HG03460 (cell line): ENCODE measurements at regions not wholly inside any gene's neighbourhood (a gene's known extent, or its start where the extent isn't known, plus 50 kb on each side); places are given as distances from the start of the nearest gene placed in this dataset.

Experiments used
- ATAC-seq: cut with Tn5 transposase; IDR thresholded peaks from one replicate; pipeline ENCODE4 v1.9.1; 2021; ENCODE audit not compliant: unreplicated experiment

- no peak for ATAC-seq
Observed at GRCh38 chr11:110939471-110939870, 227.2 kb upstream of the ARHGAP20 start.

DNA sequence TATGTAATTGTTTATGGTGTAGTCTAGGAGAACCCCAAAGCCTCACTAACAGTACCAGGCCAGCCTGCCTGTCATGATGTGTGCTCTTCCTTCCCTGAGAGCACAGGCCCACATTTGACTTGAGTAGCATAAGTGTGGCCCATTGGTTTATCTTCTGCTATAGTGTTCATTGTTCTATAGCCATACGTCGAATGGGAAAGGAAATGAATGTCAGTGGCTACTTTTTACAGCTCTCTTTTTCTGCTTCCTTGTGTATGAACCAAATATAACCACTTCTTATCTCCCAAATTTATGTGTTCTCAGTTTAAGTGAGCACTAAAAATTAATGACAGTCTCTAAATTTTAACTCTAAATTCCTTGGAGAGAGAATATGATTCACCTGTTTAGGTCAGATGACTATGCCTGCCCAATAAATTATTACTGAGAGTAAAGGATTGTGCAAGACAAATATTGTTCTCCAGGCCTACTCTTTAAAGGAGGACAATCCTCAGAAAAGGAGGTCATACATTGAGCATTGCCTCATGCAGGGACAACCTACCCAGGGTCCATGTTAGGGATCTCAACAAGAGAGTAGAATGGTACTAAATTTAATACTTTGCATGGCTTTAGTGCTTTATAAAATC lies 222.9 kb upstream of the ARHGAP20 start:
- ATAC-seq, result no peak

DNA sequence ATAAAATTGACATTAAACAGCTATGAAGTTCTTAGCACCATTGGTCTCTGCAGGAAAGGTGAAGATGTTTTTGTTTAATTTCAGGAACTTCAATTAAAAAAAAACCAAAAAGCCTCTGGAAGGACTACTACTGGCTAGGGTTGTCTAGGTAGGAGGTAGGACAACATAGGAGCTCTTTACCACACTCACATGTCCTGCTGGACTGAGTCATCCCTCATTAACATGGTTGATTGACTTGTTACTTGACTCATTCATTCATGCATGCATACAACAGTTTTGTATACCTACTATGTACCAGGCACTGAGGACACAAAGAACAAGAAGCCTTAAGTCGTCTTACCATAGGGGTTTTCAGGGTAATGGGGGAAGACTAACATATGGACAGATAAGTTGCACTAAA lies 216.9 kb upstream of the ARHGAP20 start:
- ATAC-seq, result no peak

GRCh38 chr11:110928391-110928790 lies 216.2 kb upstream of the ARHGAP20 start:
- ATAC-seq, result no peak

DNA sequence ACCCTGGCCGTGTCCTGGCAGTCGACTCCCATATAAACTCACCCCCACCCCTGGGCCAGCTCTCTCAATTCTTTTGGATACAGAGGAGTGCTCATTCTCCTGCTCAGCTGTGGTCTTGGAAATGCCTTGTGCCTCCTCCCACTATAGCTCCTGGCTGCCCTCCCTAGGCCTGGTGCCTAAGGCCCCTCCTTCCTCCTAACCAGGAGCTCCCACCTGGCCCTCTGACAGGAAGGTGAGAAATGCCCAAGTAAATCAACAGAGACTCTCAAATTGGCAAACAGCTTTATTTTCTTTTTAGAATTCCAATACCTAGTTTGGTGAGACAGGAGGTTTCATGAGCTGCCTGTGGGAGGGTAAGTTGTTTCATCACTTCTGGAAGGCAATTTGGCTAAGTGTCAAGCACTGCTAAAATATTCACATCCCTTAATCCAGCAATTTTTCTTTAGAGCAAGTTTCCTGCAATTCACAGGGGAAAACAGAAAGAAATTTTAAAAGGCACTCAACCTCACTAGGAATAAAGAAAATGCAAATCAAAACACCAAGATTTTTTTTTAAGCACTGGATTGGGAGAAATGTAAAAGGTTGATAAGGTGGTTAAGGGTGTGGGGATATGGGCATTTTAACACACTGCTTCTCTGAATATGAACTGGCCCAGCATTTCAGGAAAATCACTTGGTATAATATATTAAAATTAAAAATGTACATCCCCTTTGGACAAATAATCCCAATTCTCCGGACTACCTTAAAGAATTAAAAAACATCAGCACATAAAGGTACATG lies 209.7 kb upstream of the ARHGAP20 start:
- ATAC-seq, result no peak

GRCh38 chr11:110919241-110919922 lies 207.1 kb upstream of the ARHGAP20 start:
- ATAC-seq, result peak; percentile 75

- no peak for ATAC-seq
Observed at GRCh38 chr11:110918351-110918750, 206.1 kb upstream of the ARHGAP20 start.

DNA sequence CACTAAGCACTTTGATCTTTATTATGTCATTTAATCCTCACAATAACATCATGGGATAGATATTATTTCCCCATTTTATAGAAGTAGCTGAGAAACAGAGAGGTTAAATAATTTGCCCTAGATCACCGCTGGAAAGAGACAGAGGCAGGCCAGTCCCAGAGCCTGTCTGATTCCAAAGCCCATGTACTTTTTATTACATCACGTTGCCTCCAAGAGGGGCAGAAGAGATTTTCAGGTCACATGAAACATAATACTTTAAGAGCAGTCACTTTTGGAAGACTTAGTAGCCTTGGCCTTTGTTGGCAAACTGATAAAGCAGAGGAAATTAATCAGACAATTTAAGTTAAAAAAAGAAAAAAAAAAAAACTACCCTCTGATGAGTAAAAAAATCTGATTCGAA lies 200.2 kb upstream of the ARHGAP20 start:
- no peak for ATAC-seq

DNA sequence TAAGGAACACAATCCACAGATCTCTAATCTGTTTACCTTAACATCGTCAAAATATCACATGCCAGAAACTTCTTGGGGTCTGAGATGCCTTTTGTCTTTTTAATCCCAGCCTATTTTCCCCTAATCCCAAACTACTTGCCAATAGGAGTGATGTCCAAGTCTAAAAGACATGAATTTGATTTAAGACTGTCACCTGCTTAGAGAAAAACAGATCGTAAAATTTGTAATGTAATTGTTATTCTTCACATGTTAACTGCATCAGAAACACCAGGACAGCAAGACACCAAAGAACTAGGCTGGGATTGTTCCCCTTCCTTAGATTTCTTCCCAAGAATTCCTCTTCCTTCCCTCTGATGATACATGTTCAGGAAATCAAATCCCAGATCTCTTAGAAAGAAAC lies 198.1 kb upstream of the ARHGAP20 start:
- no peak for ATAC-seq

DNA sequence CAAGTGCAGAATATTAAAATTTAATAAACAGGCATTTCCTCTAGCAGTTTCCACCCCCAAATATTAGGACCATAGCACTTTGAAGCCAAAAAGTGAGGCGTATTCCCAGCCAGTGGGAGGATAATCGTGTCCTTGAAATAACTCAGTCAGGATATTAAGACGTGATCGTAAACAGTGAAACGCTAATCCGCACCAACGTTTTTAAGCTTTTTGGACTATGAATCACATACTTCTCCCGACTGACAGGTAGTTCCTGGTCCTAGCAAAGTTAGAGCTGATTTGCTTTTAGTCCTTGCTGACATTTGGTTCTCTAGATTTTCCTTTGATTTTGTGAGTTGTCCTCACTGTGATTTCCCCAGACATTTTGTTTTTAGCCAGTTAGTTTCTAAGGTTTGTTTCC lies 197.1 kb upstream of the ARHGAP20 start:
- ATAC-seq, result no peak

GRCh38 chr11:110908401-110909105 lies 196.3 kb upstream of the ARHGAP20 start:
- no peak for ATAC-seq

- ATAC-seq, result peak; percentile 60
Observed at GRCh38 chr11:110907629-110908028, 195.4 kb upstream of the ARHGAP20 start.

DNA sequence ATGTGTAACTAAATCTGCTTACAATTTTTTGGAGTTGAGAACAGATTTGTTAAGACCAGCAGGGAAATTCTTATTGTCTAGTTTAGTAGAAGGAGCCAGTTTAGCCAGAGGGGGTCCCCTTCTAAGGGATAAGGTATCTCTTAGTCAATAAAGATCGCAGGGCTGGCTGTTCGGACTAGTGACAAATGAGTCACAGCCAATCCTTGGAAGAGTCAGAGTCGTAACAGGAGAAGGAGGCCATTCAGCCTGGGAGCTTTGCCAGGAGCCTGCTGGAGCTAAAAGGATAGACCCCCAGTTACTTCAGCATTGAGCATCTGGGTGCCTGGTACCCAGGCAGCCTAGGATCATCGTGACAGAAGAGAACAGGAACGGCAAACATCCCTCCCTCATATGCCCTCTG lies 191.6 kb upstream of the ARHGAP20 start:
- ATAC-seq, result no peak

GRCh38 chr11:110903378-110903777 lies 191.1 kb upstream of the ARHGAP20 start:
- no peak for ATAC-seq

GRCh38 chr11:110901441-110901840 lies 189.2 kb upstream of the ARHGAP20 start:
- no peak for ATAC-seq

GRCh38 chr11:110900426-110900825 lies 188.2 kb upstream of the ARHGAP20 start:
- no peak for ATAC-seq

- no peak for ATAC-seq
Observed at GRCh38 chr11:110897035-110897434, 184.8 kb upstream of the ARHGAP20 start.

GRCh38 chr11:110896358-110896757 lies 184.1 kb upstream of the ARHGAP20 start:
- no peak for ATAC-seq

- no peak for ATAC-seq
Observed at GRCh38 chr11:110894224-110894623, 182.0 kb upstream of the ARHGAP20 start.

DNA sequence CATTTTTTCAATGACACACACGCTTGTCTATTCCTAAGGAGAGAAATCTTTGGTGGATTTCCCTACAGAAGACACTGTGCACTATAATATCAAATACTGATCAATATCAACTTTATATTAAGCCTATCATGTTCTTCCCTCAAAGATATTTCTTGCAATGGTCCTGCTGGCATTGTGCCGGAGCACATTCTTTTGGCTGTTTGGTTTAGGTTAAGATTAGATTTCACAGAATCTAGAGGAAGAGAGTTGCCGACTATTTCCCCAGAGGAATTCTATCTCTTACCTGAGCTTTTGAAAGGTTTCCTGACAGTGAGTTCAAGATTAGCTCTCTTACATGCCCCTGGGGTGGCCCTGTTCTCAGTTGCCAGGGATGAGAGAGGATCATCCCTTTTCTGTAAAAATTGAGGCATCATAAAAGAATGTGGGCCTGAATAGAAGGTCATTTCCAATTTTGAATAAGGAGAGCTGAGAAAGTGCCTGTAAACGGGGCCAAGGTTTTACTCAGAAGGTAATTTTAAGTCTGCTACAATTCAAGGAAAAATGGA lies 180.6 kb upstream of the ARHGAP20 start:
- ATAC-seq, result no peak

DNA sequence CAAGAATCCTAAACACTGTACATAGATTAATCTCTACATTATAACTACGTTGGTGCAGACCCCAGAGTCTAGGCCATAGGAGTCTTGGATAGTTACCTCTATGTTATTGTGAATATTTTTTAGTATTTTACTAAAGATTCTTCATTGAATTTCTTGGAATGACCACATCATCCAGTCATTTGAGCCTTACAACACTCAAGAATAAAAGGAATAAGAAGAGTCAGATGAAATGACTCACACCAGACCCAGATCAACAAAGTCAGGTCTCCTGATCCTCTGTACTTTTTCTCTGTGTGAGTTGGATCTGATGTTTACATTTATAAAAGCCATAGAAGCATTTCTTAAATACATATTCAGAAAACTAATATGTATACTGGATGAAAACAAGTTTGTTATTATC lies 179.2 kb upstream of the ARHGAP20 start:
- no peak for ATAC-seq
